NCI-H345 (cell line): ENCODE measurements at regions not wholly inside any gene's neighbourhood (a gene's known extent, or its start where the extent isn't known, plus 50 kb on each side); places are given as distances from the start of the nearest gene placed in this dataset.

ENCODE experiments used
- DNase-seq: peaks from one replicate; lab custom pipeline; 2025; lab: John Stamatoyannopoulos, UW

- no peak for DNase-seq
Observed at GRCh38 chr21:36555199-36555800, 75.4 kb upstream of the CLDN14 start.

GRCh38 chr21:36557316-36557715 lies 77.4 kb upstream of the CLDN14 start:
- DNase-seq: no peak

- DNase-seq: no peak
Observed at GRCh38 chr21:36560933-36561575, 81.1 kb upstream of the CLDN14 start.

- no peak for DNase-seq
Observed at GRCh38 chr21:36563341-36563926, 83.5 kb upstream of the CLDN14 start.

GRCh38 chr21:36564647-36565046 lies 84.7 kb upstream of the CLDN14 start:
- no peak for DNase-seq

- no peak for DNase-seq
Observed at GRCh38 chr21:36565540-36565939, 85.6 kb upstream of the CLDN14 start.

- no peak for DNase-seq
Observed at GRCh38 chr21:36566644-36567043, 86.7 kb upstream of the CLDN14 start.

GRCh38 chr21:36567216-36567885 lies 87.4 kb upstream of the CLDN14 start:
- DNase-seq: no peak

GRCh38 chr21:36569511-36569910 lies 89.6 kb upstream of the CLDN14 start:
- DNase-seq: no peak

GRCh38 chr21:36571556-36571955 lies 91.6 kb upstream of the CLDN14 start:
- no peak for DNase-seq

- DNase-seq: no peak
Observed at GRCh38 chr21:36572039-36572438, 92.1 kb upstream of the CLDN14 start.

GRCh38 chr21:36575306-36575705 lies 95.4 kb upstream of the CLDN14 start:
- DNase-seq: no peak

GRCh38 chr21:36576441-36576840 lies 96.5 kb upstream of the CLDN14 start:
- no peak for DNase-seq

GRCh38 chr21:36579898-36580297 lies 100.0 kb upstream of the CLDN14 start:
- DNase-seq: no peak

GRCh38 chr21:36582271-36582670 lies 102.3 kb upstream of the CLDN14 start:
- no peak for DNase-seq

- no peak for DNase-seq
Observed at GRCh38 chr21:36583591-36583990, 103.7 kb upstream of the CLDN14 start.

GRCh38 chr21:36584980-36585940 lies 105.3 kb upstream of the CLDN14 start:
- no peak for DNase-seq

- DNase-seq: no peak
Observed at GRCh38 chr21:36587388-36587787, 107.5 kb upstream of the CLDN14 start.

- DNase-seq: peak; percentile 7
Observed at GRCh38 chr21:36589352-36589971, 109.5 kb upstream of the SIM2 start.

GRCh38 chr21:36591326-36591970 lies 107.5 kb upstream of the SIM2 start:
- DNase-seq: no peak

- no peak for DNase-seq
Observed at GRCh38 chr21:36596174-36596573, 102.7 kb upstream of the SIM2 start.
